Endothelial cell of umbilical vein (primary cell): ENCODE measurements at regions not wholly inside any gene's neighbourhood (a gene's known extent, or its start where the extent isn't known, plus 50 kb on each side); places are given as distances from the start of the nearest gene placed in this dataset.

Experiments
- BruUV-seq: library from RNA; stranded (reverse); fragments of 400-500 nt; replicated peaks from 2 replicates; lab custom pipeline; 2021; lab: Mats Ljungman, UMichigan
- CTCF ChIA-PET: fragments of 300-600, 350-600 bp; sonication (Branson Sonifier 250); formaldehyde crosslinking; loops from one replicate; lab custom pipeline; 2021; ENCODE audit warnings: antibody characterized with exemption, inconsistent platforms; lab: Charles Lee
- POLR2A ChIA-PET: fragments of 300-600, 350-600 bp; sonication (Branson Sonifier 250); formaldehyde crosslinking; loops from one replicate; lab custom pipeline; 2021; ENCODE audit warnings: antibody characterized with exemption, inconsistent platforms; lab: Charles Lee
- DNase-seq: peaks from one replicate; pipeline ENCODE4 v3.0.0-alpha.2; 2011; ENCODE audit warnings: low read depth, low spot score
- FAIRE-seq: peaks from 2 replicates; lab custom pipeline; 2011; peaks lifted over from hg19 to GRCh38; lab: Jason Lieb, UNC
- H2AFZ ChIP-seq: 2 replicates; pipeline ENCODE4 v1.6.0; 2012; ENCODE audit warnings: low read depth, low read length, control low read depth, inconsistent platforms
- H3K27ac ChIP-seq: 2 replicates; pipeline ENCODE4 v1.5.1; 2011; ENCODE audit warnings: low read depth, mild to moderate bottlenecking, control low read depth, low read length, moderate library complexity; ENCODE audit not compliant: insufficient read depth
- H3K27me3 ChIP-seq, 2 experiments: 2 replicates each; pipeline versions ENCODE4 v1.6.0 to v1.6.1; 2011; ENCODE audit warnings: low read length in 2 of 2, mixed read lengths in 1 of 2; ENCODE audit not compliant: control insufficient read depth in 2 of 2, insufficient read depth in 2 of 2
- H3K36me3 ChIP-seq, 2 experiments: 2 replicates in 1 of 2; 3 replicates in 1 of 2; pipeline ENCODE4 v1.5.1; 2011; ENCODE audit warnings: low read length in 2 of 2, mild to moderate bottlenecking in 1 of 2, moderate library complexity in 1 of 2; ENCODE audit not compliant: control insufficient read depth in 2 of 2, insufficient read depth in 2 of 2; ENCODE audit errors: extremely low read depth in 1 of 2
- H3K4me1 ChIP-seq: 3 replicates; pipeline ENCODE4 v1.5.1; 2011; ENCODE audit warnings: mild to moderate bottlenecking, low read length; ENCODE audit not compliant: control insufficient read depth, insufficient read depth; ENCODE audit errors: extremely low read depth
- H3K4me2 ChIP-seq: 2 replicates; pipeline ENCODE4 v1.6.1; 2011; ENCODE audit warnings: low read length, control low read depth, mixed read lengths; ENCODE audit not compliant: insufficient read depth
- H3K4me3 ChIP-seq, 3 experiments: fragments of 200-600 bp in 1 of 3; sonication (generic), shearing (Covaris generic) in 1 of 3; replicated peaks in 1 of 3; 2 replicates each; pipeline ENCODE4 v1.5.1; 2011 to 2016; ENCODE audit warnings: control low read depth in 3 of 3, low read length in 3 of 3, mild to moderate bottlenecking in 2 of 3, inconsistent platforms in 1 of 3, low read depth in 1 of 3, moderate library complexity in 1 of 3; ENCODE audit not compliant: insufficient read depth in 1 of 3
- H3K79me2 ChIP-seq: 2 replicates; pipeline ENCODE4 v1.6.0; 2012; ENCODE audit warnings: low read length, inconsistent platforms; ENCODE audit not compliant: control insufficient read depth, insufficient read depth
- H3K9ac ChIP-seq: replicated peaks from 2 replicates; pipeline ENCODE3; 2011; ENCODE audit warnings: low read length, control low read depth; ENCODE audit not compliant: insufficient read depth; ENCODE audit errors: extremely low read depth
- H3K9me1 ChIP-seq: replicated peaks from 3 replicates; pipeline ENCODE4 v1.6.0; 2011; ENCODE audit warnings: mild to moderate bottlenecking, low read length; ENCODE audit not compliant: control insufficient read depth, insufficient read depth; ENCODE audit errors: extremely low read depth
- H3K9me3 ChIP-seq: replicated peaks from 2 replicates; pipeline ENCODE4 v1.5.1; 2012; ENCODE audit warnings: low read length, inconsistent platforms; ENCODE audit not compliant: control insufficient read depth, insufficient read depth
- H4K20me1 ChIP-seq: replicated peaks from 2 replicates; pipeline ENCODE3; 2011; ENCODE audit warnings: mild to moderate bottlenecking, low read length; ENCODE audit not compliant: control insufficient read depth, insufficient read depth; ENCODE audit errors: extremely low read depth
- EZH2 ChIP-seq: IDR thresholded peaks from 2 replicates; pipeline ENCODE4 v1.6.1; 2012; ENCODE audit warnings: borderline replicate concordance, low read depth, mild to moderate bottlenecking, moderate library complexity, low read length, inconsistent platforms; ENCODE audit not compliant: severe bottlenecking
- FOS ChIP-seq: IDR thresholded peaks from 2 replicates; pipeline ENCODE4 v1.6.1; 2011; ENCODE audit warnings: mild to moderate bottlenecking, low read length, moderate library complexity, borderline replicate concordance; ENCODE audit not compliant: insufficient read depth
- GATA2 ChIP-seq: IDR thresholded peaks from 2 replicates; pipeline ENCODE4 v1.7.0; 2011; ENCODE audit warnings: low read depth, mild to moderate bottlenecking, moderate library complexity, mixed read lengths, low read length; ENCODE audit not compliant: insufficient read length, insufficient read depth
- JUN ChIP-seq: IDR thresholded peaks from 2 replicates; pipeline ENCODE4 v1.6.1; 2011; ENCODE audit warnings: borderline replicate concordance, low read depth; ENCODE audit not compliant: insufficient read length, insufficient read depth
- MYC ChIP-seq: IDR thresholded peaks from one replicate; pipeline ENCODE4 v1.6.1; 2011; ENCODE audit warnings: mild to moderate bottlenecking, low read depth, low read length
- POLR2A ChIP-seq: IDR thresholded peaks from 2 replicates; pipeline ENCODE4 v1.6.1; 2012; ENCODE audit warnings: low read depth, mild to moderate bottlenecking, control low read depth, low read length
- POLR2AphosphoS5 ChIP-seq: IDR thresholded peaks from 2 replicates; pipeline ENCODE4 v1.6.1; 2012; ENCODE audit warnings: low read depth, mild to moderate bottlenecking, control low read depth, low read length, moderate library complexity; ENCODE audit not compliant: insufficient read depth
- dilution Hi-C: fragments of 300-500 bp; cut with MboI; formaldehyde crosslinking; loops from one replicate; pipeline ENCODE4 v1.15.0; 2019; ENCODE audit warnings: low sequenced_read_pairs; ENCODE audit not compliant: extremely low pct_ligation_motif_present
- intact Hi-C: fragments of 100-400 bp; cut with micrococcal nuclease; formaldehyde crosslinking; loops from one replicate; pipeline ENCODE4 v1.10.0; 2022
- TF ChIP-seq, protein P1 (sequence below), 2 donors: IDR thresholded peaks; 1 replicate in 1 of 2; 2 replicates in 1 of 2; pipeline ENCODE4 v1.5.1; 2011; ENCODE audit warnings: low read length in 2 of 2, mild to moderate bottlenecking in 2 of 2, moderate library complexity in 2 of 2, control low read depth in 1 of 2, inconsistent platforms in 1 of 2, low read depth in 1 of 2; ENCODE audit not compliant: insufficient read depth in 1 of 2; ENCODE audit errors: extremely low read depth in 1 of 2
- TF ChIP-seq, protein P2 (sequence below): IDR thresholded peaks from 2 replicates; pipeline ENCODE4 v1.6.1; 2011; ENCODE audit not compliant: insufficient read depth, insufficient read length

DNA sequence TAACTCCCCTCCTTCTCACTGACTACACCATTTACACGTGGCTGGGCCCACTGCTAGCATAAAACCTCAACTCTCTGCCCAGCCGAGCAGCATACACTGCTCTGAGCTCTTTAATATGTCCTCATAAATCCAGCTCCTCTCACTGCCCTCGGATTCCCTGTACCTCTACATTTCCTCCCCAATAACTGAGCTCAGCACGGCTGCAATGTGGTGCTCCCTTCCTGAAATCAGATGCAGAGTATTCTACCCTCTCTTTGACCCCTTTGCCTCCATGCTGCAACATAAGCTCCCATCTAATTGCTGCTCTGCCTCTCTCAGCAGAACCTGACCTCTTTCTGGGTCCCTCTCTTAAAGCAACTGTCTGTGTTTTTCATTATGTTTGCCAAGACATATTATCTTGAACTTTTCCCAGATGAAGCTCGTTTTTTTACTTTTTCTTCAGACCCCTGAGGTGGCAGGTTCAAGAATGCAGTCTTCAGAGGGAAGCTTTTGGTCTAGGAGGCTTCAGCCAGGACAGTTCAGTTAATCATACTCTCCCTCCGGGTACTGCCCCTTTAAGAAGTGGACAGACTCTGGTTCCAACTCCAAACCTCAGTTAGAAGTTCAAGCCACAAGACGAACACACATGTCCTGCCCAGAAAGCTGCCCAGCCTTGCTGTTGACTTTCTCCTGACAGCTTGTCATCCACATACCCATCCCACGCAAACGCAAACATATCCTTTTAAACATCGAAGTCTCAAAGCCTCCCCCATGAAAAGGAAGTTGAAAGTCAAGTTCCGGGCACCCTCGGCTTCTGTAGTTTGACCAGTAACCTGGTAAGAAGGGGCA is 81.1 kb upstream of the NEO1 start:
- Histone ChIP-seq H3K9me1 (no peaks in the 10 kb centered on the region), H4K20me1 (no peaks in the 10 kb centered on the region), H3K4me3 (no peak overlapping the region), H3K27ac (no peak overlapping the region), H3K9ac (no peak overlapping the region), H3K27me3 (peaks cover 0 to 2% of the 10 kb centered on the region in 2 experiments), H3K79me2 (no peaks in the 10 kb centered on the region), H3K9me3 (no peaks in the 10 kb centered on the region), H2AFZ (no peak overlapping the region), H3K4me2 (no peak overlapping the region), H3K36me3 (no peaks in the 10 kb centered on the region), H3K4me1 (no peaks in the 10 kb centered on the region)
- dilution Hi-C loops, result no loop called here
- FAIRE-seq (no peak), DNase-seq (no peak)
- intact Hi-C loops, result no loop called here
- ChIA-PET POLR2A (no interaction called here), CTCF (no interaction called here)
- BruUV-seq, result no TSS peak
- TF ChIP-seq POLR2AphosphoS5 (no peak), GATA2 (no peak), EZH2 (no peak), JUN (no peak), POLR2A (no peak), FOS (no peak), MYC (no peak)
- TF ChIP-seq, protein P1, sequence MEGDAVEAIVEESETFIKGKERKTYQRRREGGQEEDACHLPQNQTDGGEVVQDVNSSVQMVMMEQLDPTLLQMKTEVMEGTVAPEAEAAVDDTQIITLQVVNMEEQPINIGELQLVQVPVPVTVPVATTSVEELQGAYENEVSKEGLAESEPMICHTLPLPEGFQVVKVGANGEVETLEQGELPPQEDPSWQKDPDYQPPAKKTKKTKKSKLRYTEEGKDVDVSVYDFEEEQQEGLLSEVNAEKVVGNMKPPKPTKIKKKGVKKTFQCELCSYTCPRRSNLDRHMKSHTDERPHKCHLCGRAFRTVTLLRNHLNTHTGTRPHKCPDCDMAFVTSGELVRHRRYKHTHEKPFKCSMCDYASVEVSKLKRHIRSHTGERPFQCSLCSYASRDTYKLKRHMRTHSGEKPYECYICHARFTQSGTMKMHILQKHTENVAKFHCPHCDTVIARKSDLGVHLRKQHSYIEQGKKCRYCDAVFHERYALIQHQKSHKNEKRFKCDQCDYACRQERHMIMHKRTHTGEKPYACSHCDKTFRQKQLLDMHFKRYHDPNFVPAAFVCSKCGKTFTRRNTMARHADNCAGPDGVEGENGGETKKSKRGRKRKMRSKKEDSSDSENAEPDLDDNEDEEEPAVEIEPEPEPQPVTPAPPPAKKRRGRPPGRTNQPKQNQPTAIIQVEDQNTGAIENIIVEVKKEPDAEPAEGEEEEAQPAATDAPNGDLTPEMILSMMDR (IDR thresholded peaks at IDR 0.05; ENCODE audit: extremely low read depth in 1 of 2, insufficient read depth in 1 of 2, low read depth in 1 of 2, low read length in 2 of 2), result no peak
- TF ChIP-seq, protein P2, sequence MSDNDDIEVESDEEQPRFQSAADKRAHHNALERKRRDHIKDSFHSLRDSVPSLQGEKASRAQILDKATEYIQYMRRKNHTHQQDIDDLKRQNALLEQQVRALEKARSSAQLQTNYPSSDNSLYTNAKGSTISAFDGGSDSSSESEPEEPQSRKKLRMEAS, result no peak
